GM12875 (cell line): ENCODE measurements at regions not wholly inside any gene's neighbourhood (a gene's known extent, or its start where the extent isn't known, plus 50 kb on each side); places are given as distances from the start of the nearest gene placed in this dataset.

ENCODE experiments used
- H3K4me3 ChIP-seq: one replicate; pipeline ENCODE4 v1.5.1; 2011; ENCODE audit warnings: low read depth, low read length, control low read depth
- CTCF ChIP-seq: IDR thresholded peaks from 2 replicates; pipeline ENCODE4 v1.5.1; 2011; ENCODE audit warnings: low read depth, mild to moderate bottlenecking, control low read depth, inconsistent platforms, low read length, moderate library complexity, borderline replicate concordance; ENCODE audit not compliant: insufficient read depth

DNA sequence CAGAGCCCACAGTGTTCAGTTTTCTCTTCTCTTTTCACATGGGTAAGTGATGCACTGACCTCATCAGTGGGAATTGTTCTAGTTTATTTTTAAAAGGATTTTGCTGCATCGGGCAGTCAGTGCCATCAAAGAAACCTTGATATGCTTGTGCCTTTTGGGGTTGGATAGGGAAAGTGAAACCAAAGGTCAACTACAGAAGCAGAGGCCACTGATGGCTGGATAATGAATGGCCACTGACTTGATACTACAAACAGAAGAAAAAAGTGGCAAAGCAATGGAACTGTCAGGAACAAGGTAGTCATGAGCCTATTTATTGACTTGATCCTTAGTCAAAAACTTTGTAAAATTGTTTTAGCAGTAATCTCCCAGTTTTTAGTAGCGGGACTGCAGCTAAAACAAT is 636.3 kb upstream of the ZEB2 start:
- TF ChIP-seq CTCF = no peak
- no peak overlapping the region for H3K4me3 ChIP-seq

- no peak overlapping the region for H3K4me3 ChIP-seq
- TF ChIP-seq CTCF = no peak
These were observed 635.3 kb upstream of the ZEB2 start for GRCh38 chr2:145155196-145155595.

- TF ChIP-seq CTCF = no peak
- H3K4me3 ChIP-seq = no peak overlapping the region
These were observed 634.8 kb upstream of the ZEB2 start for GRCh38 chr2:145154731-145155130.

DNA sequence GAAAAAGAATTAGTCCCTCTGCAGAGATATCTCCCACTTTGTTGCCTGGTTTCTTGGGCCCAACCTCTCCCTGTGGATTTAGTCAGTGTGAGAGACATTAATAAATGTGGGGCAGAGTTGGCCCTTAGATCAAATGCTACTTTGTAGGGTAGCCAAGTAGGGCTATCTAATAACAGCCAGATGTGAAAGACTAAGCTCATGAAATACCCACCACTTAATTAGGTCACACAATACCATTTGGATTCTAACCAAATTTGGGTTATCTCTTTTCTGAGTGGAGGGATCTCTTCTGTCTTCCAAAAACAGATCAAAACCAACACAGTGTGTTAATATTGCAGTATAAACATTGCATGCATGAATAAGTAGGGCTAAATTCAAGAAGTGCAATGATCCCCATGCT is 626.8 kb upstream of the ZEB2 start:
- no peak overlapping the region for H3K4me3 ChIP-seq

DNA sequence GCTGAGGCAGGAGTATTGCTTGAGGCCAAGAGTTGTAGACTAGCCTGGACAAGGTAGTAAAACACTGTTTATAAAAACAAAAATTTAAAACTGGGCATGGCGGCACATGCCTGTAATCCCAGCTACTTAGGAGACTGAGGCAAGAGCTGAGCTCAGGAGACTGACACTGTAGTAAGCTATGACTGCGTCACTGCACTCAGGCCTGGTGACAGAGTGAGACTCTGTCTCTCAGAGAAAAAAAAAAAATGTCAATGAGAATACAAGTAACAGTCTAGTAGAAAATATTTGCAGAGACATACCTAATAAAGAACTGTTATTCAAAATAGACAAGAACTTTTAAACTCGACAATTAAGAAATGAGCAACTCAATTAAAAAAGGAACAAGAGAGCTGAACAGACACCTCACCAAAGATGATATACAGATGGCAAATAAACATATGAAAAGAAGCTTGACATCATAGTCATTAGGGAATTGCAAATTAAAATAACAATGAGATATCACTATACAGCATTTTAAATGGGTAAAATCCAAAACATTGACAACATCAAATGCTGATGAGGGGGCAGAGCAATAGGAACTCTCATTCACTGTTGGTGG is 624.3 kb upstream of the ZEB2 start:
- H3K4me3 ChIP-seq = no peak overlapping the region
- no peak for TF ChIP-seq CTCF

More for the DNA sequence above, 626.8 kb upstream of the ZEB2 start:
- TF ChIP-seq CTCF = no peak

- no peak for TF ChIP-seq CTCF
- no peak overlapping the region for H3K4me3 ChIP-seq
These were observed 622.1 kb upstream of the ZEB2 start for GRCh38 chr2:145141981-145142380.

- no peak for TF ChIP-seq CTCF
These were observed 620.7 kb upstream of the ZEB2 start for GRCh38 chr2:145140658-145141057.

More at GRCh38 chr2:145140658-145141057, 620.7 kb upstream of the ZEB2 start:
- no peak overlapping the region for H3K4me3 ChIP-seq
